Brain pericyte (primary cell): ENCODE measurements at regions not wholly inside any gene's neighbourhood (a gene's known extent, or its start where the extent isn't known, plus 50 kb on each side); places are given as distances from the start of the nearest gene placed in this dataset.
"Not testable (repeated sequence)": the region's sequence is repeated elsewhere in the genome, so short reads cannot be mapped to it uniquely, and the experiment has no call there.

ENCODE experiments used
- DNase-seq: peaks from one replicate; pipeline ENCODE4 v3.0.0-alpha.2; 2012; ENCODE audit warnings: low read depth, low spot score

DNA sequence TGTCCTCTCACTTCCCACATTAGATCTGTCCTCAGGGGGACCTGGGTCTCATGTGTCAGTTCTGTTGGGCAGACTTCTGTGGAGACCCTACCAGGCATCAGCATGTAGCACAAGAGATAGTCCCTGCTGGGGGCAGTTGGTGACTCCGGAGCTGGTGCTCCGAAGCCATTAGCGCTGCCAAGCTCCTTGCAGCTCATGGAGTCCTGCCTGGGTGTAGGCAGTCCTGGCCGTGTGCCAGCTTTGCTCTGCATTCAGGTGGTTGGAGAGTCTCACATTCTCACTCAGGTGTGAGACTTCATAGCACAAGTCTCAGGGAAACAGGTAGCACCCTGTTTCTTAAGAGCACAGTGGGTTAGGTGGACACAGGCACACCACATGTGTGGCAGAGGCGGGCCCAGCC is 202.3 kb downstream of the LIPI start:
- not testable (repeated sequence) for DNase-seq

DNA sequence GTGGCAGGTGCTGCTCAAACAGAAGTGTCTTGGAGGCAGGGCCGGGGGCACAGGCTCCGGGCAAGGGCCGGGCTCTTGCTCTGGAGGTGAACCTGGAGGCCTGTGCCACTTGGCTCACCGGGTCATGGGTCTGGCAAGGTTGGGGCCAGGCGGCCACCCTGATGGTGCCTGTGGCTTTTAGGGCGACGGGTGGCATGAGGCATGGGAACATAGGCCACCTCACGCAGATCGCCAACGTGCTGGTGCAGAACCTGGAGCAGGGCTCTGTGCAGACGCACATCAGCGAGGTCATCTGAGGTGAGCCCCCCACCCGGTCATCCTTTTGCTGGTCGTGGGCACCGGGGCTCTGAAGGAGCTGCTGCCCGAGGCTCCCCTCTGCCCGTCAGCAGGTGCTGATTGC is 202.7 kb downstream of the LIPI start:
- DNase-seq, result not testable (repeated sequence)

DNA sequence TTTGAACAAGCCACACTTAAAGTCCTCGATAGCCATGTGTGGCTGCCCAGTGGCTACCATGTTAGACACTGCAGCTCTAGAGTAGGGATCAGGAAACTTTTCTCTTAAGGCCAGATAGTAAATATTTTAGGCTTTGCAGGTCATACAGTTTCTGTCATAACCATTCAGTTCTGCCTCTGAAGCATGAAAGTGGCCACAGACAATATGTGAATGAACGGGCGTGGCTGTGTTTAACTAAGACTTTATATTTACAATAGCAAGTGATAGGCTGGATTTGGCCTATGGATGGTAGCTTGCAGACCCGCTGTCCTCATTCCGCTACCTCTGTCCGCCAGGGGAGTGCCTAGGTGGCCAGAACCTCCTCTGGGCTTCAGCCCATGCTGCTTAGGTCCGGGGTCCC is 204.6 kb downstream of the LIPI start:
- not testable (repeated sequence) for DNase-seq

DNA sequence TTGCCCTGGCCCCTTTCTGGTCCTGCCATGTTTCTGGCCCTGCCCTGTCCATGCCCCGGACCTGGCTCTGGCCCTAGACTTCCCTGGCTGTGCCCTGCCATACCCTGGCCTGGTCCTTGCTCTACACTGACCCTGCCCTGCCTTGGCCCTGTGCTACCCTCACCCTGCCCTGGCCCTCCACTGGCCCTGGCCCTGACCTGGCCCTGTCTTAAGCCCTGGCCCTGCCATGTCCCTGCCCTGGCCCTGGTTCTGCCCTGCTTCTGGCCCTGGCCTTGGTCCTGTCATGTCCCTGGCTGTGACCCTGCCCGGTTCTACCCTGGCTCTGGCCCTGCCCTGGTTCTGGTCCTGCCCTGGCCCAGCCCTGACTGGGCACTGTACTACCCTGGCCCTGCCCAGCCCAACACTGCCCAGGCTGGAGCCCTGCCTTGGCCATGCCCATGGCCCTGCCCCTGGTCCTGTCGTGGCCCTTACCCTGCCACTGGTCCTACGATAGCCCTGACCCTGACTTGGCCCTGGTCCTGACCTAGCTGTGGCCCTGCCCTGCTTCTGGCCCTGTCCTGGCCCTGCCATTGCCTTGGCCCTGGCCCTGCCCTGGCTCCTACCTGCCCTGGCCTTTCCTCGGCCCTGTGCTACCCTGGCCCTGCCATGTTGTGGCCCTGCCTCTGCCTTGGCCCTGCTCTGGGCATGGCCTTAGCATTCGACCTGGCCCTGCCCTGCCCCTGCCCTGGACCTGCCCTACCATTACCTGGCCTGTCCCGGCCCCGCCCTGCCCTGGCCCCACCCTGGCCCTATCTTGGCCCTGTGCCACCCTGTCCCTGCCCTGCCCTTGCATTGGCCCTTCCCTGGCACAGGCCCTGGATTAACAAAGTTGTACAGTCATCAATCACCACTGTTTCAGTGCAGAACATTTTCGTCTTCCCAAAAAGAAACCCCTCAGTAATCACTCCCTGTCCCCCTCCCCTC is 223.5 kb downstream of the LIPI start:
- DNase-seq, result not testable (repeated sequence)

DNA sequence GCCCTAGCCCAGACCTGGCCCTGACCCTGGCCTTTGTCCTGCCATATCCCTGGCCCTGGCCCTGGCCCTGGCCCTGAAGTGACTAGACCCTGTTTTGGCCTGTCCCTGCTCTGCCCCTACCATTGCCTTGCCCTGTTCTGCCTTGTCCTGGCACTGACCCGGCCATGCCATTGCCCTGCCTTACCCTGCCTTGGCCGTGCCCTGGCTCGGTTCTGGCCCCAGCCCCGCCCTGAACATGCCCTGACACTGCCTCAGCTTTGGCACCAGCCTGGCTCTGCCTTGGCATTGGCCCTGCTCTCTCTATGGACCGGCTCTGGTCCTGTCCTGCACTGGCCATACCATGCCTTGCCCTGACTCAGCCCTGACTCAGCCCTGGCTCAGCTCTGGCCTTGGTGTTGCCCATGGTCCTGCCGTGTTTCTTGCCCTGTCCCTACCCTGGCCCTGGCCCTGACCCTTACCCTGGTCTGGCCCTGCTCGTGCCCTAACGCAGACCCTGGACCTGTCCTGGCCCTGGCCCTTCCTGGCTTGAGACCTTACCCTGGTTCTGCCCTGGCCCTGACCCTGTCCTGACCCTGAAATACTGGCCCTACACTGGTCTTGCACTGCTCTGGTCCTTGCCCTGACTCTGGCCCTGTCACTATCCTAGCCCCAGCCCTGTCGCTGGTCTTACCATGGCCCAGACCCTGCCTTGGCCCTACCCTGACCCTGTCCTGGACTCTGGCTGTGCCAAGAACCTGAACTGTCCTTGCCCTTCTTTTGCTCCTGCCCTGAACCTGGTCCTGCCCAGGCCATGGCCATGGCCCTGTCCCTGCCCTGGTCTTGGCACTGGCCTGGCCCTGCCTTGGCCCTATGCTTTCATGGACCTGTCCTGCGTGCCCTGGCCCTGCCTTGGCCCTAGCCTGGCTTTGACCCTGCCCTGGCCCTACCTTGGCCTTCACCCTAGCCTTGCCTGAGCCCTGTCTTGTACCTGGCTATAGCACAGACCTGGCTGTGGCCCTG is 224.6 kb downstream of the LIPI start:
- not testable (repeated sequence) for DNase-seq

DNA sequence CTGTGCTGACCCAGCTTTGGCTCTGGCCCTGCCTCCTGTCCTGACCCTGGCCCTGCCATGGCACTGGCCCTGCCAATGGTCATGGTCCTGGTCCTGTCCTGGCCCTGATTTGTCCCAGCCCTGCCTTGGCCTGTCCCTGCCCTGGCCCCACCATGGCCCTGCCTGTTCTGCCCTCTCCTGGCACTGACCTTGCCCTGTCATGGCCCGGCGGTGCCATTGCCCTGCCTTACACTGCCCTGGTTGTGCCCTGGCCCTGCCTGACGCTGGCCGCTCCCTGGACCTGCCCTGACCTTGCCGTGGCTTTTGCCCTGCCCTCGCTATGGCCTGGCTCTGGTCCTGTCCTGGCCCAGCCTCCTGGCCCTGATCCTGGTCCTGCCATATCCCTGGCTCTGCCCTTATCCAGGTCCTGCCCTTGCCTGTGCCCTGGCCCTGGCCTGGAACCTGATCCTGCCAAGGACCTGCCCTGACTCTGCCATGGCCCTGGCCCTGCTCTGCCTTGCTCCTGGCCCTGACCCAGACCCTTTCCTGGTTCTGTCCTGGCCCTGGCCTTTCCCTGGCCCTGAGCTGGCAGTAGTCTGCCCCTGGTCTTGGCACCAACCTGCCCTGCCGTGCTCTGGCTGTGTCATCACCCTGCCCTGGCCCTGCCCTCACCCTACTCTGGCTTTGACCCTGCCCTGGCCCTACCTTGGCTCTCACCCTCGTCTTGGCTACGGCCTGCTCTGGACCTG is 225.5 kb downstream of the LIPI start:
- not testable (repeated sequence) for DNase-seq

DNA sequence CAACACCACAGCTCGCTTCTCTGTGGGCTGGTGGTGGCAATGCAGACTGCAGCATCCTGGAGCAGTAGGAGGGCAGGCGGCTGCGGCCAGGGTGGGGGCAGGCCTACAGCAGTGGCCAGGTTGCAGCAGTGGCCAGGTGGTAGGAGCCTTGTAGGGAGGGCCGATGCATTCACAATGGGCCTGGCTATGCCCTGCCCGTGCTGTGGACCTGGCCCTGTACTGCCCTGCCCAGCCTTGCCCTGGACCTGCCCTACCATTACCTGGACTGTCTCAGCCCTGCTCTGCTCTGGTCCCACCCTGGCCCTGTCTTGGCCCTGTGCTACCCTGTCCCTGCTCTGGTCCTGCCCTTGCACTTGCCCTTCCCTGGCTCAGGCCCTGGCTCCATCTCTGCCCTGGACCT is 226.0 kb downstream of the LIPI start:
- not testable (repeated sequence) for DNase-seq

DNA sequence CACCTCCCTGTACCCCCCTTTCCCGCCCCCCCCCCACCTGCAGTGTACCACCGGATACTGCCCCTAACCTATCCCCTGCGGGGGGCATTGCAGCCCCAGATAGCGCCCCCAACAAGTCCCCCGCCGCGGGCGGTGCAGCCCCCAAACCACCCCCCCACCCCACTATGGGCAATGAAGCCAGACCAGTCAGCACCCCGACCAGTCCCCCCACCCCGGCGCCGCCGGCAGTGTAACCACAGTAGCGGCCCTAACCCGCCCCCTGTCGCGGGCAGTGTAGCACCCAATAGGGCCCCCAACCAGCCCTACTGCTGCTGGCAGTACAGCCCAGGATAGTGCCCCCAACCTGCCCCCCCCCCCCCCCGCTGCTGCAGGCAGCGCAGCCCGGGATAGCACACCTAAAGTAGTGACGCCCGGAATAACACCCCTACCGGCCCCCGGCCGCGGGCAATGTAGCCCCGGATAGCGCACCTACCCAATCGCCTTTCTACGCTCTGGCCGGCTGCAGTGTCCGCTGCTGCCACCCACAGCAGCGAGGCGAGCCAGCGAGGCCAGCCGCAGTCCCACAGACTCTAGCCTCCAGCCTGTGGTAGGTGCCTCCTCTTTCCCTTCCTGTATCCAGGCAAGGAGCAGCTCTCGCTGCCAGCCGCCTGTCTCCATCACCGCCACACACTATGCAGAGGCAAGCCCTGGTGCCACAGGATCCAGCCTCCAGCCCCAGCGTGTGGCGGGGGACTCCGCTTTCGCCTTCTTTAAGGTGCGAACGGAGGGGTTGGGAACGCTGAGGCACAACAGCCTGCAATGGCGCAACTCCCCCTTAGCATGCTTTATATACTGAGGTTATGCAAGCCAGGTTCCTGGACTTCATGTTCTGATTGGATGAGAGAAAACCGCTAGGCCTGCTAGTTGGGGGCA is 229.3 kb downstream of the LIPI start:
- not testable (repeated sequence) for DNase-seq

DNA sequence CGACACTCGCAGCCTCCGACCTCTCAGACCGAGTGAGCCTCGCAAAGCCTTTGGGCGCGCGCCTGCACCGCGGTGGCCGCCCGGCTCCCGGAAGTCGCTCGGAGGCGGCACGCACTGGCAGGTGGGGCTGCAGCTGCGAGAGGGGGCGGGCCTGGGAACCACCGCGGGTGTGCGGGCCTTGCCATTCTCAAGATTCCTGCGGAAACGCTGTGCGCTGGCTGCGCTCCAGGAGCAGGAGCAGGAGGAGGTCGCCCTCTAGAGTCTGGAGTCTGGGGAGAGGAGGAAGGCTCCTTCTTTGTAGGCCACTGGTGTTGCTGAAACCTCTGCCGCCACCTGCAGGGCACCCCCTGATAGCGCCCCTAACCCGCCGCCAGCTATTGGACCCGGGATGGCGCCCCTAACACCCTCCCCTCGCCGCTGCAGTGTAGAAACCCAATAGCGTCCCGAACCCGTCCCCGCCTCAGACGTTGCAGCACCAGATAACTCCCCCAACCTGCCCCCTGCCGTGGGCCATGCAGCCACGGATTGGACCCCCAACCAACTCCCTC is 230.6 kb downstream of the LIPI start:
- not testable (repeated sequence) for DNase-seq

DNA sequence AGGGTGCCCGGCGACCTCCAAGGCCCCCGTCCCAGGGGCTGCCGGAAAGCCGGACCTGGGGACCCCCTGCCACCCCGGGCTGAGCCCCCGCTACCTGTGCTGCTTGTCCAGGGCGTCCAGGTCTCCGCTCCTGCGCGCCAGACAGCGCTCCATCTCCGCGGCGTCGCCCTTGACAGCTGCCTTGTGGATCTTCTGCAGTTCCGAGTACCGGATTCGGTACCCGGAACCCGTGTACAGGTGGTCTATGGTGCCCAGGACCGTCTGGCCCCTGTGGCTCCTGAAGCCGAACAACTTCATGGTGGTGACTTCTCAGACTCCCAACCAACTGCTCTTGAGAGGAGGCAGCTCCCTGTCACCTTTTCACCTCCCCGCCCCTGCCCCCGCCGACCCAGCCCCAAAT is 231.1 kb downstream of the LIPI start:
- not testable (repeated sequence) for DNase-seq

DNA sequence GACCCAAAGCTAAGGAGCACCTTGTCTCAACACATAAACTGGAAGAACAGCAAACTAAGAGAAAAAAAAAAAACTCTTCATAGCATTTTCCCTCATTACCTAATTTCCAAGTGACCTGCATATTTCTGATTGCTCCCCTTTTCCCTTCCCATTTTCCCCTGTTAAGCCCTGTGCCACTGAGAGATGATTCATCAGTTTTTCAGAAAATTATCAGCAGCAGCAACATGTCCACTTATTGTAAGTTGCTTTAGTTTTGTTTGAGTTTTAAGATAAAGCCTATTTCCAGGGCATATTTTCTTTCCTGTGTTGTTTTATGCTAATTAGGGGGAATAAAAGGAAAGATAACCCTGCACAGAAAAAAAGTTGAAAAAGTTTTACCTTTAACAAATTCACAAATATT is 236.2 kb downstream of the LIPI start:
- DNase-seq, result not testable (repeated sequence)

DNA sequence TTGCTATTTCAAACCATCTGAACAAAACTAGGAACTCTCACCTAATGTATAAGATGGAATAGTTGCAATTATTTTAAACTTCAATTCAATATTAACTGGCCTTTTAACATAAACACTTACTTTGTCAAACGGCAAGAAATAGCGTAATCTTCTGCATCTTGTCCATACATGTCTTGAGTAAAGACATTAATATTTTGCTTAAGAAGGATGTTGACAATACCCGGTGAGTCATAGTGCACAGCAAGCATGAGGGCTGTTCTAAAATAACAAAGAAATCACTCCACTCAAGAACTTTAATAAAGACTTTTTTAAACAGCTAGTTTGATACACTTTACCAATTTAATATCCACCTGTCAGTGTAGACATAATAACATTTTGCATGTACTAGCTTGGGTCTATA is 240.9 kb downstream of the LIPI start:
- DNase-seq, result not testable (repeated sequence)

DNA sequence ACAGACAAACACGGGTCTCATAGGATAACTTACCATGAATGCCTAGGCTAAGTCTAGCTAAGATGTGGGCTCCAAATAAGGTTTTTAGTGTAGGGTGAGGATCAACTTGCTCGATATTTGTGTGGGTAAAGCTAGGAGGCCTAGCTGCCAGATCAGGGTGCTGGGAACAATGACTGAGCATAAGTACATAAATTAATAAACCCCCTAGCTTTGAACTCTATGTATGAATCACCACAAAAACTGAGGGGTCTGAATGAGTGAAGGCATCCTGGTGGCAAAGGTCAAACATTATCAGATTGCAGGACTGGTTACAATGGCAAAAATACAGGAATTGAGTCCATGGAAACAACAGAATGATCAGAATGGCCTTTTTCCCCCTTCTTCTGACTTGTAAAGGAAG is 241.8 kb downstream of the LIPI start:
- DNase-seq, result not testable (repeated sequence)

DNA sequence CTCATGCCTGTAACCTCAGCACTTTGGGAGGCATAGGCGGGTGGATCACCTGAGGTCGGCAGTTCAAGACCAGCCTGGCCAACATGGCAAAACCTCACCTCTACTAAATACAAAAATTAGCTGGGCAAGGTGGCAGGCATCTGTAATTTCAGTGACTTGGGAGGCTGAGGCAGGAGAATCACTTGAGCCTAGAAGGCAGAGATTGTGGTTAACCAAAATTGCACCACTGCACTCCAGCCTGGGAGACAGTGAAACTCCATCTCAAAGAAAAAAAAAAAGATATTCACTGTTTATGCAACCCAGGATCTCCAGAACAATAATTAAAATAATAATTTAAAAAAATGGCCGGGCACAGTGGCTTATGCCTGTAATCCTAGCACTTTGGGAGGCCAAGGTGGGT is 247.5 kb downstream of the LIPI start:
- DNase-seq, result not testable (repeated sequence)

DNA sequence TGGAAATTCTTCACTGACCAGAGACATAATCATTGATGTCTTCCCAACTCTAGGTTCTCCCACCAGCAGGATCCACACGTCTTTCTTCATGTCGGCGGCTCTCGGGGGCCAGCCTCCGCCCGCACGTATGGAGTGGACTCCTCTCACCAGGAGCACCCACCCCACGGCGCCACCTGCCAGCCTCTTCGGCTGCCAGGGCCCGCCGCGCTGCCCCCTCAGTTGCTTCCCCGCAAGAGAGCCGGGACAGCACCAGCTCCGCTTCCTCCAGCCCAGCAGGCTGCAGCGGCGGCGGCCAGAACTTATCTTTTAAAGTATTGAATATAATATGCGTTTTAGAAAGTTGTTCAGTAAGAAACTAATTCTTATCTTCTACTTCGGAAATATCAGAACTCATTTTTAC is 273.5 kb downstream of the LIPI start:
- no peak for DNase-seq

DNA sequence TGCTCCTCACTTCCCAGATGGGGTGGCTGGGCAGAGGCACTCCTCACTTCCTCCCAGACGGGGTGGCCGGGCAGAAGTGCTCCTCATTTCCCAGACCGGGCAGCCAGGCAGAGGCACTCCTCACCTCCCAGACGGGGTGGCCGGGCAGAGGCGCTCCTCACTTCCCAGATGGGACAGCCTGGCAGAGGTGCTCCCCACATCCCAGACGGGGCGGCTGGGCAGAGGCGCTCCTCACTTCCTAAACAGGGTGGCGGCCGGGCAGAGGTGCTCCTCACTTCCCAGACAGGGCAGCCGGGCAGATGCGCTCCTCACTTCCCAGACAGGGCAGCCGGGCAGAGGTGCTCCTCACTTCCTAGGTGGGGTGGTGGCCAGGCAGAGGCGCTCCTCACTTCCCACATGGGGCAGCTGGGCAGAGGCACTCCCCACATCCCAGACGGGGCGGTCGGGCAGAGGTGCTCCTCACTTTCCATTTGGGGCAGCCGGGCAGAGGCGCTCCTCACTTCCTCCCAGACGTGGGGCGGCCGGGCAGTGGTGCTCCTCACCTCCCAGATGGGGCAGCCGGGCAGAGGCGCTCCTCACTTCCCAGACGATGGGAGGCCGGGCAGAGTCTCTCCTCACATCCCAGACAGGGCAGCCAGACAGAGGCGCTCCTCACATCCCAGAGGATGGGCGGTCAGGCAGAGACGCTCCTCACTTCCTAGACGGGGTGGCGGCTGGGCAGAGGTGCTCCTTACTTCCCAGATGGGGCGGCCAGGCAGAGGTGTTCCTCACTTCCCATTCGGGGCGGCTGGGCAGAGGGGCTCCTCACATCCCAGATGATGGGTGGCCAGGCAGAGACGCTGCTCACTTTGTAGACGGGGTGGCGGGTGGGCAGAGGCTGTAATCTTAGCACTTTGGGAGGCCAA is 274.5 kb downstream of the LIPI start:
- DNase-seq, result not testable (repeated sequence)

DNA sequence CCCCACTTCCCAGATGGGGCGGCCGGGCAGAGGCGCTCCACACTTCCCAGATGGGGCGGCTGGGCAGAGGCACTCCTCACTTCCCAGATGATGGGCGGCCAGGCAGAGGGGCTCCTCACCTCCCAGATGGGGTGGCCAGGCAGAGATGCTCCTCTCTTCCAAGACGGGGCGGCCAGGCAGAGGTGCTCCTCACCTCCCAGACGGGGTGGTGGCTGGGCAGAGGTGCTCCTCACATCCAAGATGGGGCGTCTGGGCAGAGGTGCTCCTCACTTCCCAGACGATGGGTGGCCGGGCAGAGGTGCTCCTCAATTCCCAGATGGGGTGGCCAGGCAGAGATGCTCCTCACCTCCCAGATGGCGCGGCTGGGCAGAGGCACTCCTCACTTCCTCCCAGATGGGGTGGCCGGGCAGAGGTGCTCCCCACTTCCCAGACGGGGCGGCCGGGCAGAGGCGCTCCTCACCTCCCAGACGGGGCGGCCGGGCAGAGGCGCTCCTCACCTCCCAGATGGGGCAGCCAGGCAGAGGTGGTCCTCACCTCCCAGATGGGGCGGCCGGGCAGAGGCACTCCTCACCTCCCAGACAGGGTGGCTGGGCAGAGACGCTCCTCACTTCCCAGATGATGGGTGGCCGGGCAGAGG is 275.2 kb downstream of the LIPI start:
- not testable (repeated sequence) for DNase-seq

DNA sequence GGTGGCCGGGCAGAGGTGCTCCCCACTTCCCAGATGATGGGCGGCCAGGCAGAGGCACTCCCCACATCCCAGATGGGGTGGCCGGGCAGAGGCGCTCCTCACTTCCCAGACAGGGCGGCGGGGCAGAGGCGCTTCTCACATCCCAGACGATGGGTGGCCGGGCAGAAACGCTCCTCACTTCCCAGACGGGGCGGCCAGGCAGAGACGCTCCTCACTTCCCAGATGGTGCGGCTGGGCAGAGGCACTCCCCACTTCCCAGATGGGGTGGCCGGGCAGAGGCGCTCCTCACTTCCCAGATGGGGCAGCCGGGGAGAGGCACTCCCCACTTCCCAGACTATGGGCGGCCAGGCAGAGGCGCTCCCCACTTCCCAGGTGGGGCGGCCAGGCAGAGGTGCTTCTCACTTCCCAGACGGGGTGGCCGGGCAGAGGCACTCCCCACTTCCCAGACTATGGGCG is 275.8 kb downstream of the LIPI start:
- not testable (repeated sequence) for DNase-seq
